HuH-7 (cell line): ENCODE measurements at regions not wholly inside any gene's neighbourhood (a gene's known extent, or its start where the extent isn't known, plus 50 kb on each side); places are given as distances from the start of the nearest gene placed in this dataset.

Experiments
- DNase-seq: peaks from one replicate; pipeline ENCODE4 v3.0.0; 2011; ENCODE audit warnings: low spot score

- DNase-seq: no peak
Observed at GRCh38 chr7:46810986-46811385, 770.9 kb downstream of the TNS3 start.

- DNase-seq: no peak
Observed at GRCh38 chr7:46809886-46810285, 772.0 kb downstream of the TNS3 start.

- no peak for DNase-seq
Observed at GRCh38 chr7:46806856-46807255, 775.1 kb downstream of the TNS3 start.

- no peak for DNase-seq
Observed at GRCh38 chr7:46802479-46802878, 779.4 kb downstream of the TNS3 start.

GRCh38 chr7:46791188-46791587 is 790.7 kb downstream of the TNS3 start:
- DNase-seq: no peak

- DNase-seq: no peak
Observed at GRCh38 chr7:46786995-46787394, 794.9 kb downstream of the TNS3 start.

GRCh38 chr7:46786221-46786954 is 795.5 kb downstream of the TNS3 start:
- no peak for DNase-seq

GRCh38 chr7:46784732-46785131 is 797.2 kb downstream of the TNS3 start:
- DNase-seq: no peak

- no peak for DNase-seq
Observed at GRCh38 chr7:46781901-46782439, 799.9 kb downstream of the TNS3 start.

GRCh38 chr7:46776790-46777189 is 805.1 kb downstream of the TNS3 start:
- DNase-seq: peak; percentile 4

GRCh38 chr7:46775776-46776175 is 806.1 kb downstream of the TNS3 start:
- no peak for DNase-seq

- DNase-seq: no peak
Observed at GRCh38 chr7:46775020-46775419, 806.9 kb downstream of the TNS3 start.

- no peak for DNase-seq
Observed at GRCh38 chr7:46774515-46774914, 807.4 kb downstream of the TNS3 start.

GRCh38 chr7:46772776-46773175 is 809.1 kb downstream of the TNS3 start:
- no peak for DNase-seq

- DNase-seq: no peak
Observed at GRCh38 chr7:46767071-46767470, 814.8 kb downstream of the TNS3 start.

GRCh38 chr7:46764100-46764936 is 817.6 kb downstream of the TNS3 start:
- no peak for DNase-seq

- no peak for DNase-seq
Observed at GRCh38 chr7:46763344-46763743, 818.6 kb downstream of the TNS3 start.

- DNase-seq: no peak
Observed at GRCh38 chr7:46759711-46760480, 822.0 kb downstream of the TNS3 start.

GRCh38 chr7:46756996-46757395 is 824.9 kb downstream of the TNS3 start:
- DNase-seq: no peak

GRCh38 chr7:46756256-46756655 is 825.7 kb downstream of the TNS3 start:
- DNase-seq: no peak

- DNase-seq: no peak
Observed at GRCh38 chr7:46755120-46756034, 826.5 kb downstream of the TNS3 start.
